Keratinocyte (primary cell): ENCODE measurements at regions not wholly inside any gene's neighbourhood (a gene's known extent, or its start where the extent isn't known, plus 50 kb on each side); places are given as distances from the start of the nearest gene placed in this dataset.

Source experiments
- DNase-seq: peaks from one replicate; pipeline ENCODE4 v3.0.0-alpha.2; 2011; ENCODE audit warnings: low read depth, missing footprints, low spot score
- FAIRE-seq: peaks from 2 replicates; lab custom pipeline; 2011; peaks lifted over from hg19 to GRCh38; lab: Jason Lieb, UNC
- H2AFZ ChIP-seq: 2 replicates; pipeline ENCODE4 v1.6.0; 2012; ENCODE audit warnings: low read length, control low read depth, inconsistent platforms; ENCODE audit not compliant: control insufficient read depth
- H3K27ac ChIP-seq: 2 replicates; pipeline ENCODE4 v1.5.1; 2011; ENCODE audit warnings: low read length; ENCODE audit not compliant: control insufficient read depth, insufficient read depth
- H3K27me3 ChIP-seq: 3 replicates; pipeline ENCODE4 v1.6.0; 2011; ENCODE audit warnings: low read length; ENCODE audit not compliant: control insufficient read depth, insufficient read depth; ENCODE audit errors: extremely low read depth
- H3K36me3 ChIP-seq, 2 experiments: 2 replicates in 1 of 2; 3 replicates in 1 of 2; pipeline ENCODE4 v1.5.1; 2011; ENCODE audit warnings: low read length in 2 of 2, mild to moderate bottlenecking in 1 of 2; ENCODE audit not compliant: control insufficient read depth in 2 of 2, insufficient read depth in 2 of 2; ENCODE audit errors: extremely low read depth in 1 of 2
- H3K4me1 ChIP-seq: 3 replicates; pipeline ENCODE4 v1.5.1; 2011; ENCODE audit warnings: low read length; ENCODE audit not compliant: control insufficient read depth, insufficient read depth; ENCODE audit errors: extremely low read depth
- H3K4me2 ChIP-seq: 3 replicates; pipeline ENCODE4 v1.6.0; 2011; ENCODE audit warnings: low read depth, low read length; ENCODE audit not compliant: control insufficient read depth, insufficient read depth; ENCODE audit errors: extremely low read depth
- H3K4me3 ChIP-seq, 3 experiments: fragments of 200-600 bp in 1 of 3; sonication (generic) in 1 of 3; 2 replicates in 2 of 3; 3 replicates in 1 of 3; pipeline ENCODE4 v1.5.1; 2011 to 2016; ENCODE audit warnings: low read length in 3 of 3, mild to moderate bottlenecking in 3 of 3, control low read depth in 2 of 3, inconsistent platforms in 1 of 3, low read depth in 1 of 3, mixed read lengths in 1 of 3, mixed run types in 1 of 3, moderate library complexity in 1 of 3; ENCODE audit not compliant: control insufficient read depth in 2 of 3, insufficient read depth in 2 of 3; ENCODE audit errors: extremely low read depth in 1 of 3
- H3K79me2 ChIP-seq: 2 replicates; pipeline ENCODE4 v1.6.0; 2012; ENCODE audit warnings: low read length; ENCODE audit not compliant: control insufficient read depth, insufficient read depth
- H3K9ac ChIP-seq: 3 replicates; pipeline ENCODE4 v1.6.0; 2011; ENCODE audit warnings: low read length; ENCODE audit not compliant: control insufficient read depth, insufficient read depth; ENCODE audit errors: extremely low read depth
- H3K9me1 ChIP-seq: 3 replicates; pipeline ENCODE4 v1.6.0; 2011; ENCODE audit warnings: low read length; ENCODE audit not compliant: control insufficient read depth, insufficient read depth; ENCODE audit errors: extremely low read depth
- H3K9me3 ChIP-seq: 2 replicates; pipeline ENCODE4 v1.5.1; 2012; ENCODE audit warnings: low read depth, low read length; ENCODE audit not compliant: control insufficient read depth
- H4K20me1 ChIP-seq: 3 replicates; pipeline ENCODE4 v1.6.0; 2011; ENCODE audit warnings: low read length; ENCODE audit not compliant: control insufficient read depth, insufficient read depth; ENCODE audit errors: extremely low read depth
- CTCF ChIP-seq, 3 experiments: IDR thresholded peaks in 1 of 3; conservative IDR thresholded peaks in 1 of 3; optimal IDR thresholded peaks in 1 of 3; 2 replicates in 2 of 3; 3 replicates in 1 of 3; pipeline versions ENCODE3 to v1.5.1; 2011; ENCODE audit warnings: low read length in 3 of 3, mild to moderate bottlenecking in 3 of 3, moderate library complexity in 2 of 3, control low read depth in 1 of 3, inconsistent platforms in 1 of 3; ENCODE audit not compliant: insufficient read depth in 2 of 3; ENCODE audit errors: extremely low read depth in 1 of 3
- EZH2 ChIP-seq: IDR thresholded peaks from one replicate; pipeline ENCODE4 v1.6.1; 2012; ENCODE audit warnings: inconsistent platforms, mild to moderate bottlenecking, low read length, moderate library complexity
- dilution Hi-C: fragments of 300-500 bp; cut with MboI; formaldehyde crosslinking; loops from one replicate; pipeline ENCODE4 v1.7.0; 2020; ENCODE audit warnings: low sequenced_read_pairs; ENCODE audit not compliant: extremely low pct_ligation_motif_present

- DNase-seq, result no peak
- no peak overlapping the region for H3K9ac ChIP-seq
- TF ChIP-seq EZH2 (no peak), CTCF (optimal IDR thresholded peaks at IDR 0.05 in 1 of 3, IDR thresholded peaks at IDR 0.05 in 1 of 3, conservative IDR thresholded peaks at IDR 0.05 in 1 of 3; ENCODE audit: extremely low read depth in 1 of 3, insufficient read depth in 2 of 3, low read length in 3 of 3) (no peak)
- no peak overlapping the region for H3K4me2 ChIP-seq
- no peaks in the 10 kb centered on the region for H3K79me2 ChIP-seq
- dilution Hi-C loops, result no loop called here
- no peaks in the 10 kb centered on the region for H3K36me3 ChIP-seq
- no peak overlapping the region for H3K4me3 ChIP-seq
- no peaks in the 10 kb centered on the region for H3K27me3 ChIP-seq
- no peak for FAIRE-seq
- no peak overlapping the region for H3K27ac ChIP-seq
- no peaks in the 10 kb centered on the region for H3K9me1 ChIP-seq
- no peaks in the 10 kb centered on the region for H3K9me3 ChIP-seq
- no peak overlapping the region for H2AFZ ChIP-seq
- no peaks in the 10 kb centered on the region for H3K4me1 ChIP-seq
- H4K20me1 ChIP-seq, result no peaks in the 10 kb centered on the region
Measured at GRCh38 chr5:173726846-173727557, 110.6 kb upstream of the BOD1 start.

GRCh38 chr5:173727839-173728778 lies 111.7 kb upstream of the BOD1 start:
- H3K27ac ChIP-seq, result no peak overlapping the region
- no peak for FAIRE-seq
- dilution Hi-C loops, result no loop called here

More at GRCh38 chr5:173727839-173728778, 111.7 kb upstream of the BOD1 start:
- Histone ChIP-seq H3K9me1 (no peaks in the 10 kb centered on the region), H2AFZ (no peak overlapping the region), H3K4me3 (no peak overlapping the region), H3K4me1 (no peaks in the 10 kb centered on the region), H3K36me3 (no peaks in the 10 kb centered on the region), H3K4me2 (no peak overlapping the region), H3K27me3 (no peaks in the 10 kb centered on the region), H3K9ac (no peak overlapping the region), H3K79me2 (no peaks in the 10 kb centered on the region), H3K9me3 (no peaks in the 10 kb centered on the region), H4K20me1 (no peaks in the 10 kb centered on the region)
- no peak for TF ChIP-seq EZH2
- no peak for TF ChIP-seq CTCF (optimal IDR thresholded peaks at IDR 0.05 in 1 of 3, IDR thresholded peaks at IDR 0.05 in 1 of 3, conservative IDR thresholded peaks at IDR 0.05 in 1 of 3; ENCODE audit: extremely low read depth in 1 of 3, insufficient read depth in 2 of 3, low read length in 3 of 3)
- DNase-seq, result no peak
